Spinal cord (tissue), 9 donors: ENCODE measurements at regions not wholly inside any gene's neighbourhood (a gene's known extent, or its start where the extent isn't known, plus 50 kb on each side); places are given as distances from the start of the nearest gene placed in this dataset.
A peak's percentile ranks its signal among the peaks of the same experiment; 100 is the strongest.

ENCODE experiments used
- DNase-seq, 6 donors: peaks; one replicate each; pipeline versions ENCODE4 v3.0.0 to v3.0.0-alpha.2; 2013 to 2015; ENCODE audit warnings: low spot score in 6 of 6, low read depth in 4 of 6
- H3K27ac ChIP-seq: one replicate; pipeline ENCODE4 v1.5.1; 2013; ENCODE audit warnings: low read depth, low read length, control low read depth
- H3K27me3 ChIP-seq: one replicate; pipeline ENCODE4 v1.6.1; 2013; ENCODE audit warnings: low read length; ENCODE audit not compliant: control insufficient read depth, insufficient read depth
- H3K36me3 ChIP-seq: one replicate; pipeline ENCODE4 v1.6.1; 2013; ENCODE audit warnings: low read length; ENCODE audit not compliant: control insufficient read depth, insufficient read depth
- H3K4me1 ChIP-seq: one replicate; pipeline ENCODE4 v1.6.1; 2013; ENCODE audit warnings: low read length; ENCODE audit not compliant: control insufficient read depth, insufficient read depth
- H3K4me3 ChIP-seq: one replicate; pipeline ENCODE4 v1.5.1; 2013; ENCODE audit warnings: low read depth, low read length, control low read depth
- H3K9me3 ChIP-seq: one replicate; pipeline ENCODE4 v1.6.1; 2013; ENCODE audit warnings: low read length; ENCODE audit not compliant: control insufficient read depth, insufficient read depth
- WGBS: methylation state at CpG from one replicate; pipeline ENCODE4 v1.1.5; 2013; ENCODE audit warnings: missing lambda C conversion rate; ENCODE audit not compliant: insufficient coverage; 5-methylcytosine and 5-hydroxymethylcytosine counted together
- donor health status: healthy.

- no peaks in the 10 kb centered on the region for H3K9me3 ChIP-seq
- no peaks in the 10 kb centered on the region for H3K36me3 ChIP-seq
- H3K27me3 ChIP-seq: no peaks in the 10 kb centered on the region
- H3K4me3 ChIP-seq: no peak overlapping the region
- no CpG with 5 or more reads among the region's 1 CpG for WGBS
- no peaks in the 10 kb centered on the region for H3K4me1 ChIP-seq
- no peak overlapping the region for H3K27ac ChIP-seq
- DNase-seq: no peak
Observed at GRCh38 chr3:159149633-159150032, 347.8 kb downstream of the MFSD1 start.

GRCh38 chr3:159150180-159150579 lies 348.3 kb downstream of the MFSD1 start:
- 94% methylated on average over 2 of the region's 3 CpGs for WGBS
- Histone ChIP-seq H3K9me3 (no peaks in the 10 kb centered on the region), H3K4me3 (no peak overlapping the region), H3K27me3 (no peaks in the 10 kb centered on the region), H3K36me3 (no peaks in the 10 kb centered on the region), H3K4me1 (no peaks in the 10 kb centered on the region), H3K27ac (no peak overlapping the region)
- peak in 1 of 6 donors; percentile 31 for DNase-seq

DNA sequence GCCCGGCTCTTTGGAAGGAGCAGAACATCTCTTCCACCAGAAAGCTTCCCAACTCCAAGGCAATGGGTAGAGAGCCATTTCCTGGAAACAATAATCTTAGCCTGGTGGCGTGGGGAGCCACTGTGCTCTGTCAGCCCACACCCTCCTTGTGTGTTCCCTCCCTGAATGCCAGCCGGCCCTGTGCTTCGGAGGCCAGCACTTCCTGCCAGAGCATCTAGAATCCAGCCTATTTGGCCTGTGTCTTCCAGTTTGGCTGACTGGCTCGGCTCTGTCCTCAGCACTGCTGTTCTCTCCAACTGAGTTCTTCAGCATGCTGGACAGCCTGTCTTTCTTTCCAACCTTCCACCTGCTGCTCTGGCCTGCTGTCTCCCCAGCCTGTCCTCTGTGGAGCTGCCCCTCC lies 349.3 kb downstream of the MFSD1 start:
- no peaks in the 10 kb centered on the region for H3K4me1 ChIP-seq
- H3K4me3 ChIP-seq: no peak overlapping the region
- H3K27me3 ChIP-seq: no peaks in the 10 kb centered on the region
- no peaks in the 10 kb centered on the region for H3K36me3 ChIP-seq
- H3K9me3 ChIP-seq: no peaks in the 10 kb centered on the region
- WGBS: 67% methylated on average over 5 of the region's 5 CpGs
- no peak for DNase-seq
- H3K27ac ChIP-seq: no peak overlapping the region

- H3K36me3 ChIP-seq: no peaks in the 10 kb centered on the region
- H3K27ac ChIP-seq: no peak overlapping the region
- H3K27me3 ChIP-seq: no peaks in the 10 kb centered on the region
- H3K4me1 ChIP-seq: no peaks in the 10 kb centered on the region
- H3K9me3 ChIP-seq: no peaks in the 10 kb centered on the region
- DNase-seq: no peak
- WGBS: no CpG with 5 or more reads among the region's 2 CpGs
- H3K4me3 ChIP-seq: no peak overlapping the region
Observed at GRCh38 chr3:159157275-159157674, 355.4 kb downstream of the MFSD1 start.

DNA sequence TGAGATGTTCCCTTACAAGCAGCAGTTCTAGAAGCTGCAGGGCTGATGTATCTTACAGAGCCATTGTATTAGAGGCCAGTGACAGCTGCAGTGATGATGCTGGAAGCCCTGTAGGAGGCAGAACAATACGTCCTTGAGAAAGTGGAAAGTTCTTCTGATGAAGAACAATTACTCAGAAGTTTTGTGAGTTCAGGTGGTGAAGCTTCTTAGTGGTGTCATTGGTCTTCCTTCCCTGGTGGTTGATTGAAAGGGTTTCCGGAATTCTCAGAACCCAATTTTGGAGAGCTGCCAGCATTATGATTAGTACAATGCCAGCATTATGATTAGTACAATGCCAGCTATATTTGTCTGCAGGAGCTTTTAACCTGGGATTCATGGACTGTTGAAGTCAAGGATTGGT lies 356.4 kb downstream of the MFSD1 start:
- Histone ChIP-seq H3K27ac (no peak overlapping the region), H3K4me1 (no peaks in the 10 kb centered on the region), H3K9me3 (no peaks in the 10 kb centered on the region), H3K36me3 (no peaks in the 10 kb centered on the region), H3K27me3 (no peaks in the 10 kb centered on the region), H3K4me3 (no peak overlapping the region)
- no peak for DNase-seq
- 43% methylated on average over 1 of the region's 2 CpGs for WGBS

GRCh38 chr3:159158801-159159200 lies 356.9 kb downstream of the MFSD1 start:
- H3K4me3 ChIP-seq: no peak overlapping the region
- H3K4me1 ChIP-seq: no peaks in the 10 kb centered on the region
- no peaks in the 10 kb centered on the region for H3K36me3 ChIP-seq
- no peaks in the 10 kb centered on the region for H3K9me3 ChIP-seq
- no peak for DNase-seq
- H3K27ac ChIP-seq: no peak overlapping the region
- H3K27me3 ChIP-seq: no peaks in the 10 kb centered on the region

- WGBS: 94% methylated on average over 1 of the region's 2 CpGs
- Histone ChIP-seq H3K36me3 (no peaks in the 10 kb centered on the region), H3K4me3 (no peak overlapping the region), H3K9me3 (no peaks in the 10 kb centered on the region), H3K27ac (no peak overlapping the region), H3K27me3 (no peaks in the 10 kb centered on the region), H3K4me1 (no peaks in the 10 kb centered on the region)
- no peak for DNase-seq
Observed at GRCh38 chr3:159159546-159159945, 357.7 kb downstream of the MFSD1 start.

DNA sequence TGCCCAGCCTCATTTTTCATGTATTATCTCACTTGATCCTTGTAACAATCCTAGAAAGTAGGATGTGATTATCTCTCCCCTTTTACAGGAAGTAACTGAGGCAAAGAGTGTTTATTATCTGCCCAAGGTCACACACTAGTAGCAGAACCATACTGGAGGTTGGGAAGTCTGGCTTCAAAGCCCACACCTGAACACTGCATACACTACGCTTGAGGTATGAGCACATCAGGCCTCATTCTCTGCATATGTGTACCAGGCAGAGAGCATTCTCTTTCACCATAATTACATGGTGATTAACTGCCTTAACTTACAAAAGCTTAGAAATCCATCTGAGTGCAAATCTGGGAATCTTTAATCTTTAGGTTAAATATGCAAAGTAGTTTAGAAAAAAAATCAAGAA lies 361.8 kb downstream of the MFSD1 start:
- no peaks in the 10 kb centered on the region for H3K27me3 ChIP-seq
- no peak overlapping the region for H3K4me3 ChIP-seq
- H3K36me3 ChIP-seq: no peaks in the 10 kb centered on the region
- whole genome bisulfite sequencing: no CpG with 5 or more reads among the region's 1 CpG
- no peak for DNase-seq
- H3K27ac ChIP-seq: no peak overlapping the region
- H3K9me3 ChIP-seq: no peaks in the 10 kb centered on the region
- no peaks in the 10 kb centered on the region for H3K4me1 ChIP-seq

DNA sequence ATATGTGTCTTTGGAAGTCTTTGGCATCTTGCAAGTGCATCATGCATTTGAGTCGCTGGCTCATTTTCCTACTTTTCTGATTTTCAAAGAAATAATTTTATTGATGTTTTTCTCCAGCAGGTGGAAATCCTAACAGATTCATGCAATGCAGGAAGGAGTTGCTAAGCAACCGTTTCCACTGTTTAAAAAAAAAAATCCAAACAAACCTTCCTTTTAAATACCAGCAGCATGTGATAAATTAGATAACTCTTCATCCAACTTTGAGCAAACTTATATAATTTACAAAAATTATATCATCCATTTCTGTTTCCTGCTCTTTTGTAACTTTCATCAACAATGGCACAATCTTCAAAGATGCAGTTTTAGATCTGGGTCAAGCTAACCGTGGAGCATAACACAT lies 364.1 kb downstream of the MFSD1 start:
- no peaks in the 10 kb centered on the region for H3K9me3 ChIP-seq
- no peaks in the 10 kb centered on the region for H3K27me3 ChIP-seq
- no peaks in the 10 kb centered on the region for H3K4me1 ChIP-seq
- no peak overlapping the region for H3K27ac ChIP-seq
- H3K4me3 ChIP-seq: no peak overlapping the region
- H3K36me3 ChIP-seq: no peaks in the 10 kb centered on the region
- no CpG with 5 or more reads among the region's 3 CpGs for WGBS
- peak in 2 of 6 donors; percentile 63 to 70 for DNase-seq

- DNase-seq: no peak
- no peak overlapping the region for H3K4me3 ChIP-seq
- 82% methylated on average over 2 of the region's 2 CpGs for WGBS
- H3K27me3 ChIP-seq: no peaks in the 10 kb centered on the region
- no peaks in the 10 kb centered on the region for H3K9me3 ChIP-seq
- H3K36me3 ChIP-seq: no peaks in the 10 kb centered on the region
- H3K4me1 ChIP-seq: no peaks in the 10 kb centered on the region
- no peak overlapping the region for H3K27ac ChIP-seq
Observed at GRCh38 chr3:159166899-159167586, 365.2 kb downstream of the MFSD1 start.
